ENCODE measurements at regions not wholly inside any gene's neighbourhood (a gene's known extent, or its start where the extent isn't known, plus 50 kb on each side); places are given as distances from the start of the nearest gene placed in this dataset.

DNA sequence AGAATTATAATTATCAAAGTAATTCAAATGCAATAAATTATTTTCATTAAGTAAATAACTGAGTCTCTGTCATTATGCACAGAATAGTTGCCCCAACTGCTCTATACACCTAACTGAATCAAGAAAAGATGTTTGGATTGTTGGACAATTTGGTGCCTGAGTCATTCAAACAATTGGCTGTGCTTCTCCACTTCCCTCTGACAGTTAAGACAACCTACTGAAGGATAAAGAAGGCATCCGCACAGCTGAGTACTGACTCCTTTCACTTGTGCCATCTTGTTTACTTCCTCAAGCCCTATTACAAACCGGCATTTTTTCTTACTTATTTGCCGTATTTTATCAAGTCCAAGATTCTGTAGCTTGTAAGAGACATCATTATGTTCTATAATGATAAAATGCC, 110.6 kb upstream of the C1QTNF7 start:
- TF ChIP-seq, protein P1, sequence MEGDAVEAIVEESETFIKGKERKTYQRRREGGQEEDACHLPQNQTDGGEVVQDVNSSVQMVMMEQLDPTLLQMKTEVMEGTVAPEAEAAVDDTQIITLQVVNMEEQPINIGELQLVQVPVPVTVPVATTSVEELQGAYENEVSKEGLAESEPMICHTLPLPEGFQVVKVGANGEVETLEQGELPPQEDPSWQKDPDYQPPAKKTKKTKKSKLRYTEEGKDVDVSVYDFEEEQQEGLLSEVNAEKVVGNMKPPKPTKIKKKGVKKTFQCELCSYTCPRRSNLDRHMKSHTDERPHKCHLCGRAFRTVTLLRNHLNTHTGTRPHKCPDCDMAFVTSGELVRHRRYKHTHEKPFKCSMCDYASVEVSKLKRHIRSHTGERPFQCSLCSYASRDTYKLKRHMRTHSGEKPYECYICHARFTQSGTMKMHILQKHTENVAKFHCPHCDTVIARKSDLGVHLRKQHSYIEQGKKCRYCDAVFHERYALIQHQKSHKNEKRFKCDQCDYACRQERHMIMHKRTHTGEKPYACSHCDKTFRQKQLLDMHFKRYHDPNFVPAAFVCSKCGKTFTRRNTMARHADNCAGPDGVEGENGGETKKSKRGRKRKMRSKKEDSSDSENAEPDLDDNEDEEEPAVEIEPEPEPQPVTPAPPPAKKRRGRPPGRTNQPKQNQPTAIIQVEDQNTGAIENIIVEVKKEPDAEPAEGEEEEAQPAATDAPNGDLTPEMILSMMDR (conservative IDR thresholded peaks at IDR 0.05), result no peak
- no peak for TF ChIP-seq ZFX (IDR thresholded peaks at IDR 0.05)

All from C4-2B (cell line).